Panc1 (cell line): ENCODE measurements at regions not wholly inside any gene's neighbourhood (a gene's known extent, or its start where the extent isn't known, plus 50 kb on each side); places are given as distances from the start of the nearest gene placed in this dataset.

Experiments used
- ATAC-seq: fragments of 200-7000 bp; cut with Tn5 transposase; 2 replicates; pipeline ENCODE4 v1.9.1; 2020; ENCODE audit warnings: mild to moderate bottlenecking, moderate library complexity
- BruUV-seq: library from RNA; stranded (reverse); fragments of 400-500 nt; replicated peaks from 2 replicates; lab custom pipeline; 2021; lab: Mats Ljungman, UMichigan
- CTCF ChIA-PET: fragments of 300-600 bp; sonication (Branson Sonifier 250); formaldehyde crosslinking; loops from one replicate; lab custom pipeline; 2022; ENCODE audit warnings: antibody characterized with exemption; lab: Charles Lee
- POLR2A ChIA-PET: fragments of 300-600 bp; sonication (Branson Sonifier 250); formaldehyde crosslinking; loops from one replicate; lab custom pipeline; 2022; ENCODE audit warnings: antibody characterized with exemption; lab: Charles Lee
- DNase-seq: peaks from one replicate; pipeline ENCODE4 v3.0.0-alpha.2; 2010; ENCODE audit warnings: low read depth, low spot score
- H3K27ac ChIP-seq: 2 replicates; pipeline ENCODE4 v1.5.1; 2011; ENCODE audit warnings: mild to moderate bottlenecking, low read length, inconsistent platforms
- H3K27me3 ChIP-seq: fragments of 200-500 bp; sonication (Bioruptor generic); 2 replicates; pipeline ENCODE4 v1.6.0; 2014; ENCODE audit warnings: low read length, inconsistent platforms; ENCODE audit not compliant: control insufficient read depth, insufficient read depth
- H3K36me3 ChIP-seq: fragments of 200-500 bp; sonication (Bioruptor generic); 2 replicates; pipeline ENCODE4 v1.5.1; 2014; ENCODE audit warnings: inconsistent platforms, mild to moderate bottlenecking, low read length, moderate library complexity; ENCODE audit not compliant: control insufficient read depth, insufficient read depth
- H3K4me1 ChIP-seq: 2 replicates; pipeline ENCODE4 v1.5.1; 2011; ENCODE audit warnings: inconsistent platforms, mild to moderate bottlenecking, low read length, moderate library complexity; ENCODE audit not compliant: control insufficient read depth, insufficient read depth
- H3K4me3 ChIP-seq, 2 experiments: 2 replicates each; pipeline ENCODE4 v1.5.1; 2011 to 2012; ENCODE audit warnings: low read depth in 2 of 2, low read length in 2 of 2, mild to moderate bottlenecking in 2 of 2, inconsistent platforms in 1 of 2, moderate library complexity in 1 of 2
- H3K9me3 ChIP-seq: fragments of 200-500 bp; sonication (Bioruptor generic); 2 replicates; pipeline ENCODE4 v1.5.1; 2014; ENCODE audit warnings: low read depth, mild to moderate bottlenecking, inconsistent platforms, low read length, moderate library complexity; ENCODE audit not compliant: control insufficient read depth, insufficient read depth
- CTCF ChIP-seq: fragments of 450-650 bp; IDR thresholded peaks from 2 replicates; pipeline ENCODE4 v1.5.1; 2017; ENCODE audit warnings: mild to moderate bottlenecking
- POLR2AphosphoS5 ChIP-seq: IDR thresholded peaks from 2 replicates; pipeline ENCODE4 v1.6.1; 2012; ENCODE audit warnings: mild to moderate bottlenecking, low read depth, low read length, moderate library complexity
- SIN3A ChIP-seq: IDR thresholded peaks from 2 replicates; pipeline ENCODE4 v1.6.1; 2012; ENCODE audit warnings: low read depth, mild to moderate bottlenecking, low read length, moderate library complexity, borderline replicate concordance; ENCODE audit not compliant: insufficient read depth
- TCF7L2 ChIP-seq: IDR thresholded peaks from 2 replicates; pipeline ENCODE4 v1.6.1; 2011; ENCODE audit warnings: mild to moderate bottlenecking, low read depth, low read length, inconsistent platforms
- in situ Hi-C: cut with HindIII; loops from 2 replicates; pipeline ENCODE4 v1.10.0; 2016; ENCODE audit warnings: low sequenced_read_pairs, low pct_unique_long_range_greater_than_20kb
- intact Hi-C: fragments of 100-400 bp; cut with micrococcal nuclease; formaldehyde crosslinking; loops from one replicate; pipeline ENCODE4 v1.10.0; 2022; ENCODE audit not compliant: unreplicated experiment
- TF ChIP-seq, protein P1 (sequence below), 2 experiments: IDR thresholded peaks; 2 replicates each; pipeline ENCODE4 v1.6.1; 2011 to 2012; ENCODE audit warnings: low read depth in 2 of 2, control low read depth in 1 of 2, low read length in 1 of 2, mild to moderate bottlenecking in 1 of 2, moderate library complexity in 1 of 2; ENCODE audit not compliant: insufficient read depth in 1 of 2

DNA sequence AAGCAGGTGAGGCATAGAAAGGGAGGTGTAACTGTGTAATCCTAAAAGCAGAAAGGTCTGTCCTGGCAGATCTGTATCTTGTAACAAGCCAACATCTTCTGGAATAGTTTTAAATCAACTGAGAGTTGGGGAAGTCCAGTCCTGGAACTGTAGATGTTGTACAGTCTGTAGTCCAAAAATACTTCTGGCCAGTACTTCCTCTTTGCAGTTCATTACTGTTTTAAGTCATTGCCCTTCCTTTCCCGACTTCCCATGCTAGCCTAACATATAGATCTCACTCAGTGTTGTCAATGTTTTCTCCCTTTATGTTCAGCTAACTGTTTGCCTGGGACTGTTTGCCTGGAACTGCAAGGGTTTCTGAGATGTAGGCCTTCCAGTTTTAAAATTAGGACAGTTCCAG lies 168.5 kb upstream of the ISL1 start:
- DNase-seq, result no peak
- no TSS peak for BruUV-seq
- CTCF ChIA-PET, result no interaction called here
- Histone ChIP-seq H3K27me3 (no peaks in the 10 kb centered on the region), H3K4me1 (no peaks in the 10 kb centered on the region), H3K36me3 (no peaks in the 10 kb centered on the region), H3K27ac (no peak overlapping the region), H3K9me3 (no peaks in the 10 kb centered on the region), H3K4me3 (no peak overlapping the region)
- intact Hi-C loops, result no loop called here
- no peak for ATAC-seq
- in situ Hi-C loops, result no loop called here
- POLR2A ChIA-PET, result no interaction called here
- TF ChIP-seq POLR2AphosphoS5 (no peak), CTCF (no peak), TCF7L2 (no peak), SIN3A (no peak)
- TF ChIP-seq, protein P1, sequence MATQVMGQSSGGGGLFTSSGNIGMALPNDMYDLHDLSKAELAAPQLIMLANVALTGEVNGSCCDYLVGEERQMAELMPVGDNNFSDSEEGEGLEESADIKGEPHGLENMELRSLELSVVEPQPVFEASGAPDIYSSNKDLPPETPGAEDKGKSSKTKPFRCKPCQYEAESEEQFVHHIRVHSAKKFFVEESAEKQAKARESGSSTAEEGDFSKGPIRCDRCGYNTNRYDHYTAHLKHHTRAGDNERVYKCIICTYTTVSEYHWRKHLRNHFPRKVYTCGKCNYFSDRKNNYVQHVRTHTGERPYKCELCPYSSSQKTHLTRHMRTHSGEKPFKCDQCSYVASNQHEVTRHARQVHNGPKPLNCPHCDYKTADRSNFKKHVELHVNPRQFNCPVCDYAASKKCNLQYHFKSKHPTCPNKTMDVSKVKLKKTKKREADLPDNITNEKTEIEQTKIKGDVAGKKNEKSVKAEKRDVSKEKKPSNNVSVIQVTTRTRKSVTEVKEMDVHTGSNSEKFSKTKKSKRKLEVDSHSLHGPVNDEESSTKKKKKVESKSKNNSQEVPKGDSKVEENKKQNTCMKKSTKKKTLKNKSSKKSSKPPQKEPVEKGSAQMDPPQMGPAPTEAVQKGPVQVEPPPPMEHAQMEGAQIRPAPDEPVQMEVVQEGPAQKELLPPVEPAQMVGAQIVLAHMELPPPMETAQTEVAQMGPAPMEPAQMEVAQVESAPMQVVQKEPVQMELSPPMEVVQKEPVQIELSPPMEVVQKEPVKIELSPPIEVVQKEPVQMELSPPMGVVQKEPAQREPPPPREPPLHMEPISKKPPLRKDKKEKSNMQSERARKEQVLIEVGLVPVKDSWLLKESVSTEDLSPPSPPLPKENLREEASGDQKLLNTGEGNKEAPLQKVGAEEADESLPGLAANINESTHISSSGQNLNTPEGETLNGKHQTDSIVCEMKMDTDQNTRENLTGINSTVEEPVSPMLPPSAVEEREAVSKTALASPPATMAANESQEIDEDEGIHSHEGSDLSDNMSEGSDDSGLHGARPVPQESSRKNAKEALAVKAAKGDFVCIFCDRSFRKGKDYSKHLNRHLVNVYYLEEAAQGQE (IDR thresholded peaks at IDR 0.05; ENCODE audit: insufficient read depth in 1 of 2, low read depth in 2 of 2, low read length in 1 of 2), result no peak

GRCh38 chr5:51225789-51226742 lies 157.2 kb upstream of the ISL1 start:
- CTCF ChIA-PET, result no interaction called here
- no peak for DNase-seq
- no peaks in the 10 kb centered on the region for H3K27me3 ChIP-seq
- H3K27ac ChIP-seq, result no peak overlapping the region
- no peak for ATAC-seq
- in situ Hi-C loops (no loop called here), intact Hi-C loops (no loop called here)
- peaks cover 6% of the 10 kb centered on the region; the same call in 1 of the 2 replicates for H3K9me3 ChIP-seq
- no peaks in the 10 kb centered on the region for H3K4me1 ChIP-seq
- BruUV-seq, result no TSS peak
- no peaks in the 10 kb centered on the region for H3K36me3 ChIP-seq
- no peak overlapping the region for H3K4me3 ChIP-seq
- POLR2A ChIA-PET, result no interaction called here
- TF ChIP-seq SIN3A, result no peak
- TF ChIP-seq CTCF, result no peak
- TF ChIP-seq TCF7L2, result no peak
- TF ChIP-seq POLR2AphosphoS5, result no peak
- TF ChIP-seq, protein P1 (IDR thresholded peaks at IDR 0.05; ENCODE audit: insufficient read depth in 1 of 2, low read depth in 2 of 2, low read length in 1 of 2), result no peak
